ENCODE measurements at regions not wholly inside any gene's neighbourhood (a gene's known extent, or its start where the extent isn't known, plus 50 kb on each side); places are given as distances from the start of the nearest gene placed in this dataset.

- TF ChIP-seq FOXK2 (IDR thresholded peaks at IDR 0.05), result no peak
- no peak for TF ChIP-seq L3MBTL2 (conservative IDR thresholded peaks at IDR 0.05)
- no peak for TF ChIP-seq LEF1 (IDR thresholded peaks at IDR 0.05; ENCODE audit: borderline replicate concordance)
- TF ChIP-seq ARNT (IDR thresholded peaks at IDR 0.05), result no peak
- no peak for TF ChIP-seq TARDBP (IDR thresholded peaks at IDR 0.05)
- no peak for TF ChIP-seq ZNF384 (IDR thresholded peaks at IDR 0.05)
- no peak for TF ChIP-seq FOXM1 (IDR thresholded peaks at IDR 0.05; ENCODE audit: borderline replicate concordance)
- no peak for TF ChIP-seq CTBP1 (IDR thresholded peaks at IDR 0.05; ENCODE audit: borderline replicate concordance)
- no peak for TF ChIP-seq SUZ12 (IDR thresholded peaks at IDR 0.05)
- TF ChIP-seq PKNOX1 (IDR thresholded peaks at IDR 0.05), result no peak
- TF ChIP-seq FOXA1 (IDR thresholded peaks at IDR 0.05), result no peak
- no peak for TF ChIP-seq BHLHE40 (IDR thresholded peaks at IDR 0.05; ENCODE audit: borderline replicate concordance)
These were observed 64.6 kb upstream of the CREB5 start for GRCh38 chr7:28347475-28348318.
